ENCODE measurements at regions not wholly inside any gene's neighbourhood (a gene's known extent, or its start where the extent isn't known, plus 50 kb on each side); places are given as distances from the start of the nearest gene placed in this dataset.
"Not testable (repeated sequence)": the region's sequence is repeated elsewhere in the genome, so short reads cannot be mapped to it uniquely, and the experiment has no call there.

DNA sequence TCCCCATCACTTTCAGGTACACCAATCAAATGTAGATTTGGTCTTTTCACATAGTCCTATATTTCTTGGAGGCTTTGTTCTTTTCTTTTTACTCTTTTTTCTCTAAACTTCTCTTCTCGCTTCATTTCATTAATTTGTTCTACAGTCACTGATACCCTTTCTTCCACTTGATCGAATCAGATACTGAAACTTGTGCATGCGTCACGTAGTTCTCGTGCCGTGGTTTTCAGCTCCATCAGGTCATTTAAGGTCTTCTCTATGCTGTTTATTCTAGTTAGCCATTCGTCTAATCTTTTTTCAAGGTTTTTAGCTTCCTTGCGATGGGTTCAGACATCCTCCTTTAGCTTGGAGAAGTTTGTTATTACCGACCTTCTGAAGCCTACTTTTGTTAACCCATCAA lies 70.6 kb downstream of the DLEU7 start:
- not testable (repeated sequence) for FAIRE-seq
